Glutamatergic neuron (in vitro differentiated cells): ENCODE measurements at regions not wholly inside any gene's neighbourhood (a gene's known extent, or its start where the extent isn't known, plus 50 kb on each side); places are given as distances from the start of the nearest gene placed in this dataset.
"Not testable (repeated sequence)": the region's sequence is repeated elsewhere in the genome, so short reads cannot be mapped to it uniquely, and the experiment has no call there.

Source experiments
- DNase-seq: peaks from one replicate; pipeline ENCODE4 v3.0.0; 2022
- H3K27ac Mint-ChIP-seq: one replicate; pipeline ENCODE4 v1.8.0; 2020; ENCODE audit warnings: mild to moderate bottlenecking, mixed read lengths, inconsistent platforms; ENCODE audit not compliant: unreplicated experiment
- H3K27me3 Mint-ChIP-seq: one replicate; pipeline ENCODE4 v1.8.0; 2020; ENCODE audit warnings: mild to moderate bottlenecking, moderate library complexity, mixed read lengths, inconsistent platforms; ENCODE audit not compliant: unreplicated experiment
- H3K36me3 Mint-ChIP-seq: one replicate; pipeline ENCODE4 v1.8.0; 2020; ENCODE audit warnings: mild to moderate bottlenecking, mixed read lengths, inconsistent platforms; ENCODE audit not compliant: unreplicated experiment
- H3K4me1 Mint-ChIP-seq: one replicate; pipeline ENCODE4 v1.8.0; 2020; ENCODE audit warnings: mild to moderate bottlenecking, low read depth, mixed read lengths, inconsistent platforms; ENCODE audit not compliant: unreplicated experiment
- H3K4me3 Mint-ChIP-seq: one replicate; pipeline ENCODE4 v1.8.0; 2020; ENCODE audit warnings: mild to moderate bottlenecking, mixed read lengths, inconsistent platforms; ENCODE audit not compliant: unreplicated experiment
- H3K9me3 Mint-ChIP-seq: one replicate; pipeline ENCODE4 v1.8.0; 2020; ENCODE audit warnings: mild to moderate bottlenecking, moderate library complexity, mixed read lengths, inconsistent platforms; ENCODE audit not compliant: unreplicated experiment
- TF ChIP-seq, protein P1 (sequence below): fragments of 200-600 bp; sonication (generic); IDR thresholded peaks from one replicate; pipeline ENCODE4 v1.5.0; 2021; ENCODE audit not compliant: partially characterized antibody, unreplicated experiment

DNA sequence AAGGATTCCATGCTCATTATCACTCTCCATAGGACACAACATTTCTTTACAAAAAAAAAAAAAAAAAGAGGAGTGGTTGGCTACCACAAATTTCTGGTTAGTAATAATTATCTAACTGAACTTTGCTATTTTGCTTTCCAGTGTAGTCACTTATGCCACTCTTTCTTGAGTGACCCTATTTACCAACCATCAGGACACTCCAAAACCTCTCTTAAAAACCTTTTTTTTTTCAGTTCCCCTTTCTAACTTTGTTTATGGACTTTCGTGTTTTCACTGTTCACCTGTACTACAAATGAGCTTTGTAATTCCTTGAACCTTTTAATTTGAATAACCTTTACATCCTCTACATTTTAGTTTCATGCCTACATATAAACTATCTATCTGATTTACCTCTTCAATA, 686.5 kb upstream of the PCDH9 start:
- Mint-ChIP-seq H3K9me3 (peaks cover 4% of the 10 kb centered on the region), H3K4me3 (no peak overlapping the region), H3K4me1 (no peaks in the 10 kb centered on the region)

DNA sequence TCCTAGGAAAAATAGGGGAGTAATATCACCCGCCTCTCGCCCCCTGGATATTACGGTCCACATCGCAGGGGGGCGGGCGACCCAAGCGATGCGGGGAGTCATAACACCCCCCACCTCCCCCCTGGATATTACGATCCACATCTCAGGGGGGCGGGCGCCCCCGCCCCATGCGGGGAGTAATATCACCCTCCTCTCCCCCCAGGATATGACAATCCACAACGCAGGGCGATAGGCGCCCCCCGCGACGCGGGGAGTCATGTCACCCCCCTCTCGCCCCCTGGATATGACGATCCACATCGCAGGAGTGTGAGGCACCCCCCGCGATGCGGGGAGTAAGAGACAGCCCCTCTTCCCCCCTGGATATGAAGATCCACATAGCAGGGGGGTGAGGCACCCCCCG, 684.4 kb upstream of the PCDH9 start:
- TF ChIP-seq, protein P1, sequence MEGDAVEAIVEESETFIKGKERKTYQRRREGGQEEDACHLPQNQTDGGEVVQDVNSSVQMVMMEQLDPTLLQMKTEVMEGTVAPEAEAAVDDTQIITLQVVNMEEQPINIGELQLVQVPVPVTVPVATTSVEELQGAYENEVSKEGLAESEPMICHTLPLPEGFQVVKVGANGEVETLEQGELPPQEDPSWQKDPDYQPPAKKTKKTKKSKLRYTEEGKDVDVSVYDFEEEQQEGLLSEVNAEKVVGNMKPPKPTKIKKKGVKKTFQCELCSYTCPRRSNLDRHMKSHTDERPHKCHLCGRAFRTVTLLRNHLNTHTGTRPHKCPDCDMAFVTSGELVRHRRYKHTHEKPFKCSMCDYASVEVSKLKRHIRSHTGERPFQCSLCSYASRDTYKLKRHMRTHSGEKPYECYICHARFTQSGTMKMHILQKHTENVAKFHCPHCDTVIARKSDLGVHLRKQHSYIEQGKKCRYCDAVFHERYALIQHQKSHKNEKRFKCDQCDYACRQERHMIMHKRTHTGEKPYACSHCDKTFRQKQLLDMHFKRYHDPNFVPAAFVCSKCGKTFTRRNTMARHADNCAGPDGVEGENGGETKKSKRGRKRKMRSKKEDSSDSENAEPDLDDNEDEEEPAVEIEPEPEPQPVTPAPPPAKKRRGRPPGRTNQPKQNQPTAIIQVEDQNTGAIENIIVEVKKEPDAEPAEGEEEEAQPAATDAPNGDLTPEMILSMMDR: no peak
- DNase-seq: no peak
- H3K27me3 Mint-ChIP-seq: no peaks in the 10 kb centered on the region
- peaks cover 4% of the 10 kb centered on the region for H3K9me3 Mint-ChIP-seq
- H3K4me1 Mint-ChIP-seq: no peaks in the 10 kb centered on the region
- no peak overlapping the region for H3K4me3 Mint-ChIP-seq
- no peak overlapping the region for H3K27ac Mint-ChIP-seq
- H3K36me3 Mint-ChIP-seq: peaks cover 7% of the 10 kb centered on the region

More for the DNA sequence above, 686.5 kb upstream of the PCDH9 start:
- no peak for DNase-seq
- H3K27me3 Mint-ChIP-seq: no peaks in the 10 kb centered on the region
- peaks cover 4% of the 10 kb centered on the region for H3K36me3 Mint-ChIP-seq
- TF ChIP-seq, protein P1: no peak
- H3K27ac Mint-ChIP-seq: no peak overlapping the region

DNA sequence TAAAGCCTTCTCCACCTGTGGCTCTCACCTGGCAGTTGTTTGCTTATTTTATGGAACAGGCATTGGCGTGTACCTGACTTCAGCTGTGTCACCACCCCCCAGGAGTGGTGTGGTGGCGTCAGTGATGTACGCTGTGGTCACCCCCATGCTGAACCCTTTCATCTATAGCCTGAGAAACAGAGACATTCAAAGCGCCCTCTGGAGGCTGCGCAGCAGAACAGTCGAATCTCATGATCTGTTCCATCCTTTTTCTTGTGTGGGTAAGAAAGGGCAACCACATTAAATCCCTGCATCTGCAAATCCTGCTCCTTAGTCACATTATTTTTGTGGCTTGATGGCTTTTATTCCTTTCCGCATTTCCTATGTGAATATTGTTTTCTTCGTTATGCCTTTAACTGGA, 672.8 kb upstream of the PCDH9 start:
- H3K27ac Mint-ChIP-seq, H3K27me3 Mint-ChIP-seq, H3K36me3 Mint-ChIP-seq, H3K4me3 Mint-ChIP-seq, DNase-seq, H3K4me1 Mint-ChIP-seq, H3K9me3 Mint-ChIP-seq: not testable (repeated sequence)

DNA sequence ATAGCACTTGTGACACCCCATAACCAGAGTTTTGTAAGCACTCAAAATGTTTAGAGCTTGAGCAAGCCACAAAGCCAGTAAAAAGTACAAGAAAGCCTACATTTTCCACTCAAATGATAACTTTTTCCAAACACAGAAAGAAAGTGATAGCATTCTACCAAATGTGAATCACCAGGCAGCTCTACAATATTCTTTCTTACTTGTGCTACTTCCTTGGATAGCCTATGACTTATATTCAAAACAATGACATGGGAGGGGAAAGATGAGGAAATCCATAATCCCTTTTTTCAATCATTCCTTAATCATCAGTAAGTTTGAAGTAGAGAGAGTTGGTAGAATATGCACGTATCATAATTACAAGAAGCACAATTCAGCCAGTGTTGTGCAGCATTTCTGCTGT, 650.8 kb upstream of the PCDH9 start:
- Mint-ChIP-seq H3K27me3 (no peaks in the 10 kb centered on the region), H3K27ac (no peak overlapping the region), H3K4me1 (no peaks in the 10 kb centered on the region), H3K36me3 (no peaks in the 10 kb centered on the region), H3K9me3 (no peaks in the 10 kb centered on the region), H3K4me3 (no peak overlapping the region)
- TF ChIP-seq, protein P1: no peak
- DNase-seq: no peak

DNA sequence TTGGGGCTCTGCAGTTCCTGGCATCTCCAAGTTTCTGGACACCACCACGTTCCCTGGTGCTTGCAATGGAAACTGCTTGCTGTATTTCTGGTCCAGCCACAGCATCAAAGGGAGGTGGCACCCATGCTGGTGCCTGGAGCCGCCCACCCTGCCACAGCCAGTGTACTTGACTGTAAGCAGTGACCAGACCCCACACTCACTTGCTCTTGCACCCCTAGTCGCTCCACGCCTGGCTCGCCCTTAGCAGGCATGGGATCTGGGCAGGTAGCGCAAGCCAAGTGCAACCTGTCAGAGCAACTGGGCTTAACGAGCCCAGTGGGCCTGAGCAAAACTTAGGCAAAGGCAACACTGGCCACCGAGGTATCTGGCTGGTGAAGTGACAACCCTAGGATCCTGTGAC, 648.2 kb upstream of the PCDH9 start:
- Mint-ChIP-seq H3K4me3 (no peak overlapping the region), H3K36me3 (no peaks in the 10 kb centered on the region), H3K4me1 (no peaks in the 10 kb centered on the region), H3K9me3 (no peaks in the 10 kb centered on the region), H3K27ac (no peak overlapping the region), H3K27me3 (no peaks in the 10 kb centered on the region)
- no peak for DNase-seq
- TF ChIP-seq, protein P1: no peak

DNA sequence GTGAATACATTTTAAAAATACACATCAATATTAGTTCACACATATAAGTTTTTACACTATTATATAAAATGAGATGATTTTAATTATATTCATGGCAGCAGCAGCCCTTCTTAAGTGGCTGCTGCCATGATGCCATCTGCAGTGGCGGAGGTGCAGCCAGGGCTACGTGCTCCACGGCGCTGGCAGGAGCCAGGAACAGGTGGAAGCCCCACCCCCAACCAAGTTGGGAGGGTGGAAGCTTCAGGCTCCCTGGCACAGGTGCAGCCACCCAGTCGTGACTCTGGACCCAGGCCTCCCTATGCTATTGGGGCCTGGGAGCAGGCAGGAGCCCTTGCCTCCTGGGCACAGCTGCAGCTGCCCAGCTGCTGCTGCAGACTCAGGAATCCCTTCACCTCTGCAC, 646.9 kb upstream of the PCDH9 start:
- no peak overlapping the region for H3K27ac Mint-ChIP-seq
- no peak overlapping the region for H3K4me3 Mint-ChIP-seq
- DNase-seq: no peak
- no peaks in the 10 kb centered on the region for H3K36me3 Mint-ChIP-seq
- no peaks in the 10 kb centered on the region for H3K9me3 Mint-ChIP-seq
- no peaks in the 10 kb centered on the region for H3K4me1 Mint-ChIP-seq
- TF ChIP-seq, protein P1: no peak
- no peaks in the 10 kb centered on the region for H3K27me3 Mint-ChIP-seq
